ENCODE measurements at regions not wholly inside any gene's neighbourhood (a gene's known extent, or its start where the extent isn't known, plus 50 kb on each side); places are given as distances from the start of the nearest gene placed in this dataset.

DNA sequence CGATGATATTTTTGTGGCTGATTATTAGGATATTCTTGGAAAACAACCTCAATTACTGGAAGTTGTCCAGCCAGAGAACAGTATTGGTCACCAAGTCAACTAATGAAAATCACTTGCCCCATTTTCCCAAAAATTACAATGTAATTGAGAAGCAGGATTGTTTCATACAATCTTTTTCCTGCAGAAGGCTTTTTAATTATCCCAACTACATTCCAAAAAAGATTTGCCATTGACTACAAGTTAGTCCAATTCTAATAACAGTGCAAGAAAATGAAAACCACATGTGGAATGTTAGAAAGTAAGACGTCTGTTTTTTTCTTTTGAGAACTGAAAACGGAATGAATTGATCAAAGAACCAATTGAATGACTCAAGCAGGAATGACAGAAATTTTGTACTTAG, 1195.8 kb downstream of the SORCS1 start:
- DNase-seq (no peak), ATAC-seq (no peak)
- intact Hi-C loops (cut with DNase I): no loop called here

DNA sequence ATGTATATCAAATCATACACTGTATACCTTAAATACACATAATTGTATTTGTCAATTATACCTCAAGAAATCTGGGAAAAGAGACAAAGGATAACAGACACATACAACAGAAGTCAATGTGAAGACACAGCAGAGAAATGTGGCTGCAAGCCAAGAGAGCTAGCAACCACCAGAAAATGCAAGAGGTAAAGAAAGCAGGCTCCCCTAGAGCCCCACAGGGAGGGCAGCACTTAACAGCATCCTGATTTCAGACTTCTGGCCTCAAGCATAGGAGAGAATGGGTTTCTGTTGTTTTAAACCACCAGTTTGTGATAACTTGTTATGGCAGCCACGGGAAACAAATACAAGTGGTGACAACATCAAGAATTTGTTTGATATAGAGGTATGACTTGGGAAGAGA, 1197.2 kb downstream of the SORCS1 start:
- ATAC-seq: no peak
- DNase-seq: no peak

DNA sequence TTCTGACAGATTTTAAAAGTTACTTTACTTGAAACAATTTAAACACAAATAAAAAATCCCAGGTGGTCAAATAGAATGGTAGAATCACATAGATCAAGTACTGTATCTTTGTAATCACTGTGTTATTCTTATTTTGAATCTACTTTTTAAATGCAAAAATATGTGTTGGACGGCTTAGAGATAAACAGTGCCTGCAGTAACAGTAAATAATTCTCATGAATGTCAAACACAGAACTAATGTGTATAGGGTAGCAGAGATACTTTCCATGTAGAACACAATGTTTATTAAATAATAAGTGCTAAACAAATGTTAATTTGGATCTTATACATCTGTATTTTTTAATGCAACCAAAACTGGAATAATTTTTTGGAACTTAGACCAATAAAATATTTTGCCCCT, 1199.4 kb downstream of the SORCS1 start:
- DNase-seq: no peak
- no peak for ATAC-seq
- intact Hi-C loops (cut with DNase I): no loop called here

More for the DNA sequence above, 1197.2 kb downstream of the SORCS1 start:
- intact Hi-C loops (cut with DNase I): no loop called here

DNA sequence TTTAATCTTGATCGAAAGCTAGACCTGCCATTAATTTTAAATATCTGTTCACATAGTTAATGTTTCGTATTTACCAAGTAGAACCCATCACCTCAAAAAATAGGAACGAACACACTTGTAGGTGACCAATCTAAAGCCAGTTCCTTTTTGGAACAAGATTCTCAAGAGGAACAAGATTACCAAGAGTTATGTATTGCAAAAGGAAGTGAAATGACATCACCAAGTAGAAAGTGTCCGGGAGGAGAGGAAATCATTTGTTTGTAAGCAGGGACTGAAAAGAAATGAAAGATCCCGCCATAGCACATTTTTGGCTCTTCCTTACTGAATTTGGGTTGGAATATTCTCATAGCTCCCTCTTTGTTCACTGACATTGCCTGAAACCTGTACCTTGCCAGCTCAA, 1200.5 kb downstream of the SORCS1 start:
- intact Hi-C loops (cut with DNase I): no loop called here
- ATAC-seq: no peak
- DNase-seq: no peak

DNA sequence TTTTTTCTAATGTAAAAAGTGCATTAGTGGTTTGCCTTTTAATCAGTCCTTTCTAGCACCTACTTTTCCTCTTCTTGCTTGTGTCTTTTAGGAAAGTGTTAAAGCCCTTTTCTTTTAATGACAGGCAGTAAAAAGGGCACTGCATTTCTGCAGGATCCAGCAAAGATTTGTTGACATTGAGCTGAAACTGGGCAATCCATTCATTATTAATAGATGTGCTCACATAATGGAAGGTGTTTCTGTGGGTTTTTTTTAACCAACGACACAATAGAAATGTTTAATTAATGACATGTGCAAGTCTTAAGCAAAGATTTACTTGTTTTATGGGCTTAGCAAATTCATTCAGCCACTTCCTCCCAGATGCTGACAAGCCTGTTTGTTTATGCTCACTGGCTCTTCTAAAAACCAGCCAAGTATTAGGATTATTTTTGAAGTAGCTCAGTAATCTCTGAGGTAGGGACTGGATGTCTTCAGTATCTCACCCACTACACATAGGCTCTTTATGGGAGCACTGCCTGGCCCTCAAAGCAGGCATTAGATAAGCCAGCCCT, 1201.1 kb downstream of the SORCS1 start:
- intact Hi-C loops (cut with DNase I): no loop called here
- ATAC-seq: no peak
- DNase-seq: no peak

DNA sequence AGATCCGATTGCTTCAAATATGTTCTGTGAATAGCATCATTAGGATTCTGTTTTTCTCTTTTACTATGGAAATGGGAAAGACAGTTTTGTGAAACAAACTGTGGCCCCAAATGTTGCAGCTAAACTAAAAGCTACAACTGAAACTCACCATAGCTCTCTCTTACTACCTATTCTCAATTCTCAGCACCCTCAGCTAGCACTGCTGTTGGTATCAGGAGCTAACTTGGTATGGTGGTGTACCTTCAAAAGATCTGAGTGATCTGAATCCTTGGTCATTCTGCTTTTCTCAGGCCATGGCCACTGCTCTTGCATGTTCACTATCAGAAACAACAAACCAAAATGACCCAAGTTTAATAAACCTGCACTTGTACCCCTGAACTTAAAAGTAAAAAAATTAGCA, 1208.0 kb downstream of the SORCS1 start:
- DNase-seq (no peak), ATAC-seq (no peak)
- intact Hi-C loops (cut with DNase I): no loop called here

DNA sequence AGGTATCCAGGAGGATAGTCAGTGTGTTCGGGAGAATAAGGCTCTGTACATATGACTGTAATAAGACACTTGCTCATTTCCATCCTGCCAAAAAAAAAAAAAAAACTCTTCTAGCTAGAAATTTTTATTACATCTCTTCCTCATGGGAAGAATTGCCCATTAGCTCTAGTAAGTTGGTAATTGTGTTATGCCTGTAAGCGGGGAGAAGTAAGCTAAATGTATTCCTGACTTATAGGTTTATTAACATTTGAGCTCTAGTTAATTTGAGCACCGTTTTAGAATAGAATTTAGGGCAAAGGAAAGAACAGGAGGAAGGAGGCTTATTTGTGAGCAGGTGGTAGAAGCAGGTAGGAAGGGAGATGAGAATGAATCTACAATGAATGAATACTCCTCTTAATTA, 1210.6 kb downstream of the SORCS1 start:
- ATAC-seq (no peak), DNase-seq (no peak)
- intact Hi-C loops (cut with DNase I): loop anchor here in 1 of 2 donors (5.0 kb wide), 2 partner anchors 223 to 323 kb away; no protein-coding TSS in a partner anchor

DNA sequence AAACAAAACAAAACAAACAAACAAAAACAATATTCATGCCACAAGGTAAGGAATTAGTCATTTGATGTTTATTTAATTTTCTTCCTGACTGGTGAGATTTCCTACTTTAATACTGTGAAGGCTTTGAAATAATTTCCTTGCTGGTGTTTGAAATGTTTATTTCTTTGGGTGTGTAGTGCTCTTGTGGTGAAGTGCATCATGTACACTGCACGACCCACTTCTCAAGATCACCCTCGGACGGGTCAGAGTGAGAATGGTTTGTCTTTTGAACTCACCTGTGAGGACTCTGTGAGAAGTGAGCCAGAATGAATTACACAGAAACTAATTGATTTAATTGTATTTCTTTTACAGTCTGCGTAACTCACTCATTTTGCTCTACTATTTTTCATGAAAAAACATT, 1211.5 kb downstream of the SORCS1 start:
- ATAC-seq (no peak), DNase-seq (no peak)
- intact Hi-C loops (cut with DNase I): loop anchor here in 1 of 2 donors (5.0 kb wide), 2 partner anchors 224 to 324 kb away; no protein-coding TSS in a partner anchor

DNA sequence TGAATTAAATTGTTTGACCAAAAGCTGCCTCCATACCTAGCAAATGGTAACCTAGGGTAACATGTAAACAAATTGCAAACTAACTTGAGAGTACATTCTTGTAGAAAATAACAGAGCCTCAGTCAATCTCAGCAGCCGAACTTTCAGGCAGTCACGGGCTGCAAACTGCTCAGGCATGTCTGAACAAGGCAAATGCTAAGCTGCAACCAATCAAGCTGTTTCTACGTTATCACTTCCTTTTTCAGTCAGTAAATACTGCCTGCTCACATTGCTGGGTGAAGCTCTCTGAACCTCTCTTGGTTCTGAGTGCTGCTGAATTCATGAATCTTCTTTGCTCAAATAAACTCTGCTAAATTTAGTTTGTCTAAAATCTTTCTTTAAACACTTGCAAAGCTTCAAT, 1212.4 kb downstream of the SORCS1 start:
- ATAC-seq (peak; percentile 72 to 85), DNase-seq (no peak)
- intact Hi-C loops (cut with DNase I): loop anchor here in 1 of 2 donors (5.0 kb wide), 2 partner anchors 225 to 325 kb away; no protein-coding TSS in a partner anchor

DNA sequence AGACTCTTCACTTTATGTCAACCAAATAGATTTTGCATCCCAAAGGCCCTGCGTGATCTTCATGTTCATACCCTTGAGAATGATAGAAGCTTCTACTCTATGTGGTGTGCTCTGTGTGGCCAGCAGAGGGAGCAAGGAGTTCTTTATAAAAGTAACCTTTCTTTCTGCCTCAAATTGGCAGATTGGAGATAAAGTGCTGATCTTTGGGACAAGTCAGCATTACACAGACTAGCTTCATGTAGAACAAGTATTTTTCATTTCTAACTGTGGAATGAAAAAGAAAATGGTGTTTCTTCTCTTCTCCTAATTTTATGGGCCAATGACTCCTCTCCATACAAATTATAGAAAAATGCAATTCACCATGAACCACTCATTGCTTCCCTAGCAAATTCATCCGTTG, 1214.1 kb downstream of the SORCS1 start:
- intact Hi-C loops (cut with DNase I): loop anchor here in 1 of 2 donors (5.0 kb wide), 2 partner anchors 227 to 327 kb away; no protein-coding TSS in a partner anchor
- DNase-seq: peak; percentile 54
- peak; percentile 57 to 58 for ATAC-seq

DNA sequence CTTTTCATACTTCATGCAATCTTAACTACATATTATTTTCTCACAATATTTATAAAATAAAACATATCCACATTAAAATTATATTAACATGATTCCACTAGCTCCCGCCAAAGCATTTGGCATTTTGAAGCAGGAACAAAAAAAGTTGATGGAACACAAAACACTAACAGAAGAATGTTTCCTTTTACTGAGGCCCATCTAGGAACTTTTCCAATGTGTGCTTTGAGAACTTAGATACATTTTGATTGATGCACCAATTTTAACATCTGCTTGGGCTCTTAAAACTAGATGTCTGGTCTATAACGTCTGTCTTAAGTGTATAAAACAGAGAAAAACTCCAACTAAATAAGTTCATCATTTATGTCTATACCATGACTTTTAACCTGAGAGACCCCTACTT, 1214.8 kb downstream of the SORCS1 start:
- DNase-seq (no peak), ATAC-seq (no peak)
- intact Hi-C loops (cut with DNase I): loop anchor here in 1 of 2 donors (5.0 to 10.0 kb wide), 3 partner anchors 228 to 625 kb away; no protein-coding TSS in a partner anchor

DNA sequence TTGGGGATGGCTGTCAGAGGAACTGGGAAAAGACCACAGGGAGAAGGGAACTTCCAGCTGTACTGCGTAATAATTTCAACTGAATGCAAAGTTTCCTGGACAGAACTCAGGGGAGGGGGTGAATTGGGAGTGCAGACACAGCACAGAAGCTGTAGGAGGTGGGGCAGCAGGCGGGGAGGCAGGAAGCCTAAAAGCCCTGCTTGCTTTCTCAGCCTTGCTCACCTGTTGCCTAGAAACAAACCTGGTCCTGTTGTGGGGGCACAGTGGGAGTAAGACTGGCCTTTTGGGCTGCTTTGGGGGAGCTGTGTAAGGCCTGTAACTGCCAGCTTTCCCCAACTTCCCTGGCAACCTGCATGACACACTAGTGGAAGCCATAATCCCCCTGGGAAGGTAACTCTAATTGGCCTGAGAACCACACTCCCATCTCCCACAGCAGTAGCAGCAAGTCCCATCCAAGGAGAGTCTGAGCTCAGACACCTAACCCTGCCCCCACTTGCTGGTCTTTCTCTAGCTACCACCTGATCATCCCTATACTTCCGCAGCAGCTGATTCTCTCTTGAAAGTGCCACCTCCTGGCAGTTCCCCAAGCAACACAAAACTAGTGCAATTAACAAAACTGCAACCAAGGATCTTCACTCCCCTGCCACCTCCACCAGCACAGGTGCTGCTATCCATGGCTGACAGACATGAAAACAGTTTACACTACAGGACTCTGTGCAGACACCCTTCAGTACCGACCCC, 1239.3 kb downstream of the SORCS1 start:
- ATAC-seq (no peak), DNase-seq (no peak)
- intact Hi-C loops (cut with DNase I): no loop called here

DNA sequence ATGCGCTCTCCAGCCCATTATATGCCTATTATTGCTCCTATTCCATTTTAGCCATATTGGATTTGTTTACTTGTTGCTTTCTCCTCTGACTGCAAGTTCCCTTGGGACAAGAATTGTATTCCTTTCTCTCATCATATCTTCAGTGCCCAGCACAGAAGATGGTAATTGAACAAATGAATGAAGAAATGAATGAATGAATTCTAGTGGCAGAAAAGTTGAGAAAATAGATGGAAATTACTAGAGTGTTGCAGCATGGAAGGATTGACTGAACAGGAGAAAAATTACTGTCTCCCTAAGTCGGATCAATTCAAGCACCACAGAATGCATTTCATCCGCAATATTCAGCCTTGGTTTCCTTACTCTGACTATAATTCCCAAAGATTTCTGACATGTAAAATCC, 1243.2 kb downstream of the SORCS1 start:
- no peak for ATAC-seq
- intact Hi-C loops (cut with DNase I): no loop called here
- no peak for DNase-seq

DNA sequence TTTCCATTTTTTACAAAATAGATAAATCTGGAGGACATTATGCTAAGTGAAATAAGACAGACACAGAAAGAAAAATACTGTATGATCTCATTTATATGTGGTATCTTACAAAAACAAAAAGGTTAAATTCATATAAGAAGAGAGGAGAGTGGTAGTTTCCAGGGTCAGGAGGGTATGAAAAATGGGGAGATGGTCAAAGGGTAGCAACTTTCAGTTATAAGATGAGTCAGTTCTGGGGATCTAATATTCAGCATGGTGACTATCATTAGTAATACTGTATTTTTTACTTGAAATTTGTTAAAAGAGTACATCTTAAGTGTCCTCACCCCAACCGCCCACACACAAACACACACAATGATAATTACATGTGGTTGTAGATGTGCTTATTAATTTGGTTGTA, 1250.1 kb downstream of the SORCS1 start:
- intact Hi-C loops (cut with DNase I): no loop called here
- ATAC-seq: no peak
- DNase-seq: no peak

DNA sequence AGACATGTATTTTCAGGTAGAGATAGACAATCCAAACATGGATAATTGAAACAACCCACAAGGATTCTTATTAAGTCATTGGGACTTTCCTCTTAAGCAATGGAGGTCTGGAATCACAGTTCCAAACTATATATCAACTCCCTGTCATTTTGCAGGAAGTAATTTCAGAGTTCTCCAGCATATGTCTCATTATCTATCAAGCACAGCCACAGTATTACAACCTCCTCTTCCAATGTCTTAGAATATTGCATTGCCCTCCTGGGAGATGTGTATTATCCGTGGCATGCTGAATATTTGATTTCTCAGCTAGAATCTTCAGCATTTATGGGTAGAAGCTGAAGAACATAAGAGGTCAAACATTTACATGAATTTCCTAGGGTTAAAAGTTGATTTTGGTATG, 1255.8 kb downstream of the SORCS1 start:
- intact Hi-C loops (cut with DNase I): no loop called here
- no peak for DNase-seq
- ATAC-seq: no peak

DNA sequence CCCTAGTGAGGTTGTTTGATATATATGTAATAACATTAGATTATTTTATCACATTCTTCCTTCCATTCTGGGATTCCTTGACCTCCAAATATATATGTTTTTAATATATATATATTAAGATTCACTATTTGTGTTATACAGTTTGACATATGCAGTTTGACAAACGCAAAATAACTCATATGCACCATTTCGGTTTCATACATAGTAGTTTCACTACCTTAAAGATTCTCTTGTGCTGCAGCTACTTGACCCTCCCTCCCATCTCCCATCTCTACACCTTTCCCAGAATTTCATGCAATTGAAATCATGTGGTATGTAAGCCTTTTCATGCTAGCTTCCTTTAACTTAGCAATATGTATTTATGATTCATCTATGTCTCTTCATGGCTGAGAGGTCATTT, 1244.4 kb downstream of the SORCS3 start:
- intact Hi-C loops (cut with DNase I): no loop called here
- DNase-seq (no peak), ATAC-seq (no peak)

DNA sequence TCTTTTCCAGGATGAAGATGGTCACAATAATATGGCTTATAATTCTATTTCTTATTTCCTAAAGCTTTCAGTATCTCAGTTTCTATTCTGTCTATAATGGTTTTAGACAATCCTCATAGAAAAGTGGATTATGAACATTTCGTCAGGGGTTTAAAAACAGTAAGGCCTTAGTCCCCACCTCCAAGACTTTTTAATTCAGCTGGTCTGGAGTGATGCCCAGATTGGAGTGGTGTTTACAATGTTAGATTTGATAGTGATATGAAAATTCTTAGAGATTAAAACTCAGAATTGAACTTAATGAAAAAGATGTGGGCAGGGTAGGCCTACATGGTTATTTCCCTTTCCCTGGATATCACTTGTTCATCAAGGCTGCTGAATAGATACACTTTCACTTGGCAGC, 1238.3 kb downstream of the SORCS3 start:
- DNase-seq: no peak
- no peak for ATAC-seq

DNA sequence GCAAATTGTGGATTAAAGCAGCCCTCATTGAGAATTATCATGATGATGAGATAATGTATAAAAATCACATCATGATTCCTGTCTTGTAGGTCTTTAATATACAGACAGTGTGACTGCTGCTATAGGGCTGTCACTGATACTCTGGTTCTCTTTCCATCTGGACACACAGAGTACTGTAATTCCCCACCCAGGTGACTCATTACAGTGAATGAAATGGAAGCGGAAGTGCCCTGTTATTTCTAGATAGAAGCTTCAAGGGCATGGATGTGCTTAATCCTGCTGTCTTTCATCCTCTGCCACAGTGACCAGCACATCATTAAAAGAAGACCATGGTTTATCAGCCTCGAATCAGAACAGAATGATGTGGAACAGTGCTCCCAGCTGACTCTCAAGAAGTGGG, 1234.0 kb downstream of the SORCS3 start:
- intact Hi-C loops (cut with DNase I): no loop called here
- ATAC-seq: no peak
- no peak for DNase-seq

More for the DNA sequence above, 1238.3 kb downstream of the SORCS3 start:
- intact Hi-C loops (cut with DNase I): no loop called here

DNA sequence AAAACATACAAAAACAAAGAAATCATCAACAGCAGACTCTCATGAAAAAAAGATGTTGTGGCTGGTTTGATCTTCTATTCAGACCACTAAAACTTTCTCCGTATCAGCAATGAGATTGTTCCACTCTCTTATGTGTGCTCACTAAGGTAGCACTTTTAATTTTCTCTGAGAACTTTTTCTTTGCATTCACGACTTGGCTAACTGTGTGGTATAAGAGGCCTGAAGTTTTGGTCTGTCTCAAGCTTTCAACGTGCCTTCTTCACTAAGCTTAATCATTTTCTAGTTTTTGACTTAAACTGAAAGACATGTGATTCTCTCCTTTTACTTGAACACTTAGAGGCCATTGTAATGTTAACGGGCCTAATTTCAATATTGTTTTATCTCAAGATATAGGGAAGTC, 1231.6 kb downstream of the SORCS3 start:
- intact Hi-C loops (cut with DNase I): no loop called here
- no peak for ATAC-seq
- no peak for DNase-seq

DNA sequence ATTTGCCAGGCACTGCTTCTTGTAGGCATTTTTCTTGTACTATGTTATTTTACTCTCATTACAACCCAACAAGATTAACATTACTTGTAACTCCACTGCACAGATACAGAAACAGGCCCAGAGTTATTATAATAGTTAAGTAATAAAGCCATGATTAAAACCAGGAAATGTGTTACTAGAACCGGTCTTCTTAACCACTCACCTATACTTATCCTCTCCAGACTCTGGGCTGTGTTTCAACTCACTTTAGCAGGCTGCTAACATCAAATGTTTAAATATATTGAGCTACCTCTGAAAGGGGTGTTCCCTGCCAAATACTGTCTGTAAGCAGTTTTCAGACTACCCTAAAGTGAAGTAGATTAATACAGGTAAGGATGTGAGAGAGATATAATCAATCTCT, 1227.8 kb downstream of the SORCS3 start:
- no peak for ATAC-seq
- intact Hi-C loops (cut with DNase I): no loop called here
- no peak for DNase-seq

DNA sequence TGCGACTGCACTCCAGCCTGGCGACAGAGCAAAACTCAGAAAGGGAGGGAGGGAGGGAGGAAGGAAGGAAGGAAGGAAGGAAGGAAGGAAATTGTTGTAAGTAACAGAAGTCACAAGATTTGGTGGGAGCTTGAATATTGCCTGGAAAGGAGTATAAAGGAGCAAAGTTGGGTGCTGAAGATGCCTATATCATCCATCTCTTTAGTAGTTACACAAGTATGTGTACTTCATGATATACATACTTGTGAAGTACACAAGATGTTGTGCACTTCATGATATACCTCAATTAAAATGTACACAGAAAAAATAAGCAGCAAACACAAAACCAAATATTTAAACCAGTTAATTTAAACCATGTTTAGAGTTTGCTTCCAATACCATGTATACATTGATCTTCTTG, 1223.8 kb downstream of the SORCS3 start:
- ATAC-seq (no peak), DNase-seq (no peak)
- intact Hi-C loops (cut with DNase I): no loop called here
